Stimulated activated CD4-positive, alpha-beta T cell treated with anti-CD3 and anti-CD28 coated beads, Interleukin-1b, Interleukin-23, amount 100 ng/mL, for 48 hours (primary cell): ENCODE measurements at regions not wholly inside any gene's neighbourhood (a gene's known extent, or its start where the extent isn't known, plus 50 kb on each side); places are given as distances from the start of the nearest gene placed in this dataset.
A peak's percentile ranks its signal among the peaks of the same experiment; 100 is the strongest.
"Not testable (repeated sequence)": the region's sequence is repeated elsewhere in the genome, so short reads cannot be mapped to it uniquely, and the experiment has no call there.

Experiments
- DNase-seq: peaks from one replicate; pipeline ENCODE4 v3.0.0-alpha.2; 2020

- no peak for DNase-seq
Observed at GRCh38 chr15:77877869-77878577, 199.5 kb downstream of the TBC1D2B start.

DNA sequence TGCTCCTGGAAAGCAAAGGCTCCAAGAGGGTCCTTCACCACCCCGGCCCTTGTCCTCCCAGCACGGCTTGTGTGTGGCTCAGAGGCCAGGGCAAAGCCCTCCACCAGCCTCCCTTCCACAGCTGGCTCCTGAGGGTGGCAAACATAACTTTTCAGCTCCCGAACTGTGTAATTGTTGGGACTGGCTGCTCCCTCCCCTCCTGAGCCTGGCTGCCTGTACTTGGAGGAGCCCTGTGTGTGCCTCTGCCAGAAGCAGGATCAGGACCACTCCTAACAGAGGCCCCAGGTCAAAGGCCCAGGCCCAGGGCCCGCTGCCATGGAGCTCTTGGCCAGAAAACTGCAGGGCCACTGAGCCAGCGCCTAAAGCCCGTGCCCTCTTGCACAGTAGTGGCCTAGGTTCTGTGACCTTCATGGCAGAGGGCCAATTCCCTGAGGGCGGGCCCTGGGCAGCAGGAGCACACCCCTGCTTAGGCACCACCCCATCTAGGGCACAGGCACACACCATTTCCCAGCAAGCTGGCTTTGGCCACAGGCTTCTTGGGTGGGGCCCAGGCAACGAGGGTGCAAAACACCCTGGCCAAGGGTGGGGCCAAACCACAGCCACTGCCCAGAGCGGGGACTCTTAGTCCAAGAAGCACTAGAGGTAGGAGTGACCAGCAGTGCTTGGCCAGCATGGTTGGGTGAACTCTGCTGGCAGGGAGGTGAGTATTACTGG, 201.2 kb downstream of the TBC1D2B start:
- DNase-seq, result not testable (repeated sequence)

- peak; percentile 36 for DNase-seq
Observed at GRCh38 chr15:77875066-77875721, 202.3 kb downstream of the TBC1D2B start.

GRCh38 chr15:77874063-77874462, 203.4 kb downstream of the TBC1D2B start:
- no peak for DNase-seq

DNA sequence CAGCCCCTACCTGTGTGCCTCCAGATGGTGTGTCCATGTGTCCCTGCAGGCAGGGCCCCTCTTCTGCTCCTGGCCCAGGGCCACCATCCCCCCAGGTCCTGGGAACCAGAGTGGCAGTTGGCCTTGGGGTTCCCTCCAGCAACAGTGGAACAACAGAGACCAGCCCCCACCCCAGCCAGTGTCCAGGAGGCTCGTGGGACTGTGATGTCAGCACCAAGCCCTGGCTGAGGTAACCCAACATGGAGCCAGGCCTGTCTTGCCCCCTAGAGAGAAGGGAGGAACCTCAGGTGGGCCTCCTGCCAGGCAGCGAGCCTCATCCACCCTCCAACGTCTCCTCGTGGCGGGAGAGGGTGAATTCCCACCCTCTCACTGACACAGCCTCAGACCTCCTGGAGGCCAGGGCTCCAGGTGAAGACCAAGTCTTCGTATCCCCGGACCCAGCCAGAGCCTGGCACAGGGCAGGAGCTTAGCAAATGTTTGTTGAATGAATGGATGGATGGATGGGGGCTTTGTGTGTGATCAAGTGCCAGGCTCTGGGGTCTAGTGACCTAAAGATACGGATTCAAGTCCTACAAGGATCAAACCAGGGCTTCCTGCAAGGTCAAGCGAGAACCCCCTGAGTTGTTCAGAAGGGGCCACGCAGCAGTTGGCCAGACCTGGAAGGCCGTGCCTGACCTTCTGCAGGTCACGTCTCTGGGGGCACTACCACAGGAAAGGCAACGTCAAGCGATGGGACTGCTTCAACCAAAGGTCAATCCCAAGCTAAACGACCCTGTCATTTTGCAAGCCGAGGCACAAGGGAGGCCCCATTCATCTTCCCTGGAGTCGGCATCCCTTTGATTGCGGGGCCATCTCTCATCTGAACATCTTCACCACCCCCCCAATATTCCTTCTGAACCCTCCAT, 204.7 kb downstream of the TBC1D2B start:
- DNase-seq, result not testable (repeated sequence)

GRCh38 chr15:77871852-77872371, 205.6 kb downstream of the TBC1D2B start:
- DNase-seq, result no peak

- DNase-seq, result peak; percentile 35
Observed at GRCh38 chr15:77870195-77871065, 207.1 kb downstream of the TBC1D2B start.

DNA sequence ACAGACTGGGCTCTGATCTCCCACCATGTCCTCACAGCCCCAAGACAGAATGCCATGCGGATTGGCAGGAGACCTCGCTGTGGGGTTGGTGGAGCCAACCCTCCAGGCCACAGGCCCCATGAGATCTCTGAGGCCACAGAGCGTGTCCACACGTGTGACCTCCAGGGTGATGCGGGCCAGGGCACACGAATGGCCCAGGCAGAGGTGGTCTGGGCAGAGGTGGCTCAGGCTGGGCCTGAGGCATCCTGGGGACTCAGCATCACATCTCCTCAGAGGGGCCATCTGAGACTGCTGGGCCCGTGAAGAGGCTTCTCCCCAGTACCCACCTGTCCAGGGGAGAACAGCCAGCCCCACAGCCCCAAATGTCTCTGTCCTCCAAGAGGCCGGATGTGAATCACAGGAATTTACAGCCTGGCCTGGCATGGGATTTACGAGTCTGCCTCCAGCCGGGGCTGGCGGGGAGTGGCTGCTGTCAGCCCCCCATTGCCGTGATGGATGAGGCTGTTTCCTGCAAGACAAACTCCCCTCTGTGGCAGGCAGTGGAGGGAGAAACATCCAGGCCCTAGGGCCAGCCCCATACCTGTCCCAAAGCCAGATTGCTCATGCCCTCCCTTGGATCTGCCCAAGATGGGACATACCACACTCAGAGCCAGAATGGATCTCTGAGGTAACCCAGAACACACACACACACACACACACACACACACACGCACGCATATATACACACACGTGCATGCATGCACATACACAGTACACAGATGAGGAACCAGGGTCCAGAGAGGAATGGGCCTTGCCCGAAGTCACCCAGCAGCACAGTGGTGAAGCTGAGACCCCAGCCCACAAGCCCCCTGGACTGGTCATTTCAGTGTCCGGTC, 208.3 kb downstream of the TBC1D2B start:
- no peak for DNase-seq

- DNase-seq, result not testable (repeated sequence)
Observed at GRCh38 chr15:77868048-77868629, 209.4 kb downstream of the TBC1D2B start.

GRCh38 chr15:77867266-77868047, 210.1 kb downstream of the TBC1D2B start:
- no peak for DNase-seq

DNA sequence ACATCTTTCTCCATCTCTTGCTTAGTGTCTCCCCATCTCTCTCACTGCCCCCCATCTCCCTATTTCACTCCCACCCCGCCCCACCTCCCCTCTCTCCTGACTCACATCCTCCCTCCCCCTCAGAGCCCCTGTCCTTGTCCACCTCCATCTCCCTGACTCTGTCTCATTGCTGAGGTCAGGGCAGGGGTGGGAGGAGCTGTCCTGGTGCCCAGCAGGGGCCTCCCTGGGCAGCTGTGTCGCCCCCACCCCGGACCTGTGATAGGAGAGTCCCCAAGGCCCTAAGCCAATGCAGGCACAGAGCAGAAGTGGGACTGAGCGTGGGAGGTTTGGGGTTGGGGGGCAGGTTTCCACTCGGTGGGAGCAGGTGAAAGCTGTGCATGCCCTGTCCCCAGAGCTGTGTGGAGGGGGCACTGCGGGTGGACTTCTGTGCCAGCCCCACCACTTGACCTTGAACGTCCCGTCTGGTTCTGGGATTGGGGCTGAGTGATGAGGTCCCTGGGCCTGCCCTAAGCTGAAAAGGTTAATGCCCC, 210.8 kb downstream of the TBC1D2B start:
- no peak for DNase-seq

DNA sequence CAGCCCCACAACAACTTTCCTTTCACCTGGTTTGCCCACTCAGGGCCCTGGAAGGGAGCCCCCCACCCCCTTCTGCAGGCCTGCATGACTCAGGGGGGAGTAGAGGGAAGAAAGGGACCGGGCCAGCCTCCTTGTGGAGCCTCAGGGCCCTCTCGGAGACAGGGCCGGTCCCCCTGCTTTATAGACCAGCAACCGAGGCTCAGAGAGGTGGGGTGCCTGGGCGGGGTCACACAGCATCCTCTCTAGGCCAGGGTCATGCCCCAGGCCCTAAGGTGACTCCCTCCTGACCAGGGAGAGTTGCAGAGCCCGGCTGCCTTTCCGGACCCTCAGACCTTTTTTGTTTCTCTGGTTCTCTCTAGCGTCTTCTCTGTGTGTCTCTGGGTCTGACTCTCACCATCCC, 211.3 kb downstream of the TBC1D2B start:
- no peak for DNase-seq

DNA sequence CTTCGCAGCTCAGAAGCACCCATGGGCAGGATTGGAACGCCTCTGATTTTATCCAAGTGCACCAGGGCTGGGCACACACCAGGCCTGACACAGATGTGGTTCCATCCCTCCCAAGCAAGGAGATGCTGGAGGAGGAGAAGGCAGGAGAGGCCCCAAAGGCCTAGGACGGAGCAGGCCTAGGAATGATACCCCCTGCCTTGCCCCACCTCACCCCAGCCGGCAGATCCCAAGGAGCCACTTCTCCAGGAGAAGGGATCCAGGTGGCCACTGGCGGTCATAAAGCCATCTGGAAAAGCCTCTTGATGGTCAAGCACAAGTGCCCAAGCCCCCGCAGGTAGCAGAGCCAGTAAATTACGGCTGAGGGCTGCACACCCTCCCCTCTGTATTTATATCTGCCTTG, 211.8 kb downstream of the TBC1D2B start:
- no peak for DNase-seq

DNA sequence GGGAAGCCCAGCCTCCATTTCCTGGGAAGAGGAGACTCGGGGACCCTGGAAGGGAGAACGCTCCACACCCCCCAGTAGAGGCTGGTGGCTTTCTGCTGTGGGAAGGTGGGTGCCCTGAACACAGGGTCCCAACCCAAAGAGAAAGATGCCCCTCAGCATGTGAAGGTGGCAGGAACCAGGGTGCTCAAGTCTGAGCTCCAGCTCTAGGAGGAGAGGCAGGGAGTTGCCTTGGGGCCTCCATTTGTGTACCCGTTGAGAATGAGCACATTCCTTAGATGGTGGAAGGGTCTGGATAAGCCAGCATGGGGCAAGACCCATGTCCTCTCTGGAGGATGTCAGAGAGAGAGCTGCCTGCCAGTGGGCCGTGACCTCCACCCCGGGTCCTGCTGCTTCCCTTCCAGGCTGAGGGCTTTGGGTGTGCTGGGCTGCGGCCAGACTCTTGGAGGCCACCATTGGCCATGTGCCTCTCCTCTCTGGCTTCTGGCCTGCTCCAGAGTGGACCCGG, 212.4 kb downstream of the TBC1D2B start:
- DNase-seq, result no peak

- no peak for DNase-seq
Observed at GRCh38 chr15:77864211-77865105, 213.1 kb downstream of the TBC1D2B start.

DNA sequence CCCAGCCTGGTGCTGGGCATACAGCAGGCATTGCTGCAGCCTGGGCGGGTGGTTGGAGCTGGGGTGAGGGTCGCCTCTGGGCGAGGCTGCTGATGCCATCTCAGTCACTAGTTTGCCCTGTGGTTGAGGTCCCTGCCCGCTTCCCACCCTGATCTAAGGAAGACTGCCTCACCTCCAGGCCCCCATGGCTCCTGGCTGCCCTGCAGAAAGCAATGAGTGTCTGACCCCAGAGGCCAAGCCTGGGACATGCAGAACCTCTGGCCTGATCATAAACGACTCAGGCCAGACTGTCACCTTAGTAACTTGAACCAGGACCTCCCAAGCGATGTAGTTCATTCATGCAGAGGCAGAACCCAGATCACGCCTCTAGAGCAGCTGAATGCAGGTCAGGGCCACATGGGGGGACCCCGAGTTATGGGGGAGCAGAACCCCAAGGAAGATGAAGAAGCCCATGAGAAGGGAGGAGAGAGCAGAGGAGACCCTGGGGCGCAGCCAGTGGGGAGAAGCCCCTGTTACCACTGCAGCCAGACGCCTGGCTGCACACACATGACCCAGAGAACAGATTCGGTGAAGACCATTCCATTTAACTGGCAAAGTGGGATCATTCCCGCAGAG, 213.9 kb downstream of the TBC1D2B start:
- no peak for DNase-seq

GRCh38 chr15:77862651-77863104, 214.8 kb downstream of the TBC1D2B start:
- no peak for DNase-seq
